ENCODE measurements at regions not wholly inside any gene's neighbourhood (a gene's known extent, or its start where the extent isn't known, plus 50 kb on each side); places are given as distances from the start of the nearest gene placed in this dataset.
"Not testable (repeated sequence)": the region's sequence is repeated elsewhere in the genome, so short reads cannot be mapped to it uniquely, and the experiment has no call there.

GRCh38 chr20:30621346-30621745 lies 636.1 kb upstream of the DEFB115 start:
- not testable (repeated sequence) for H3K4me3 Mint-ChIP-seq; ATAC-seq (replicated peaks); DNase-seq; H3K36me3 Mint-ChIP-seq; H3K27ac Mint-ChIP-seq; H3K27me3 Mint-ChIP-seq; H3K4me1 Mint-ChIP-seq
- H3K9me3 Mint-ChIP-seq: peaks cover 10% of the 10 kb centered on the region in 2 donors

GRCh38 chr20:30624310-30624709 lies 633.2 kb upstream of the DEFB115 start:
- not testable (repeated sequence) for DNase-seq; H3K4me3 Mint-ChIP-seq; ATAC-seq (replicated peaks); H3K27me3 Mint-ChIP-seq; H3K36me3 Mint-ChIP-seq; H3K4me1 Mint-ChIP-seq; H3K27ac Mint-ChIP-seq
- H3K9me3 Mint-ChIP-seq: peaks cover 6 to 17% of the 10 kb centered on the region in 2 donors

- H3K4me3 Mint-ChIP-seq; H3K4me1 Mint-ChIP-seq; H3K36me3 Mint-ChIP-seq; ATAC-seq (replicated peaks); DNase-seq; H3K27ac Mint-ChIP-seq; H3K27me3 Mint-ChIP-seq: not testable (repeated sequence)
- H3K9me3 Mint-ChIP-seq: peaks cover 15 to 26% of the 10 kb centered on the region in 2 donors
Observed at GRCh38 chr20:30629376-30629775, 628.1 kb upstream of the DEFB115 start.

DNA sequence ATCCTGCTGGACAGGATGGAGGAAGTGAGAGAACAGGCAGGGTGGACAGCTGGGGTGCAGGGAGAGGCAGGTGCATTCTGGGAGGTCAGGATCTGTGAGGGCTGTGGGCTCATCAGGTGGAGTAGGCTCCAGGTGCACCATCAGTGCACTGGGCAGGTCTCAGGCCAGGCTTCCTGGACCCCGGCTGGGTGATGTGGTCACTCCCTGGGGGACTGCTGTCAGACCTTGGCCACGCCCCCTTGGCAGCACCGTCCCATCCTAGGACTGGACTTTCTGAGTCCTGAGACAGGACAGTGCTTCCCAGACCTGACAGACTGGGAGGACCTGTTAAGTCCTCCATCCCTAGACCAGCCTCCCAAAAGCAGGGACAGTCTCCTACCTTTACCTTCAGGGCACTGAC lies 626.7 kb upstream of the DEFB115 start:
- Mint-ChIP-seq H3K4me1 (no peaks in the 10 kb centered on the region), H3K27ac (no peak overlapping the region), H3K4me3 (no peak overlapping the region), H3K27me3 (no peaks in the 10 kb centered on the region), H3K36me3 (no peaks in the 10 kb centered on the region), H3K9me3 (peaks cover 15 to 23% of the 10 kb centered on the region in 2 donors)
- ATAC-seq (replicated peaks) (no peak), DNase-seq (no peak)

GRCh38 chr20:30631261-30631789 lies 626.1 kb upstream of the DEFB115 start:
- H3K27me3 Mint-ChIP-seq; ATAC-seq (replicated peaks); H3K4me1 Mint-ChIP-seq; DNase-seq; H3K4me3 Mint-ChIP-seq; H3K36me3 Mint-ChIP-seq; H3K27ac Mint-ChIP-seq: not testable (repeated sequence)
- peaks cover 14 to 18% of the 10 kb centered on the region in 2 donors for H3K9me3 Mint-ChIP-seq

DNA sequence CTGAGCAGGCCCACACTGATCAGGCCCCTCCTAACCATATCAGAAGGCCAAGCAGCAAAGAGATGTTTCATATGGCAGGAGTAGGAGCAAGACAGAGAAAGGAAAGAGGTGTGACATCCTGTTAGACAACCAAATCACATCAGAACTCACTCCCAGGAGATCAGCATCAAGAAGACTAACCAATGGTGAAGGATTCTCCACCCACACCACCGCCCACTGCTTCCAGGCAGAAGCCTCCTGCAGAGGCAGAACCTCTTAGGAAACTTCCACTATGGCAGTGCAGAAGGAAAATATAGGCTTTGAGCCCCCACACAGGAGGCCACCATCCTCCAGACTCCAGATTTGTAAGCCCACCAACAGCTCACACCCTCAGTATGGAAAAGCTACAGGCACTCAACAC lies 624.7 kb upstream of the DEFB115 start:
- not testable (repeated sequence) for DNase-seq; H3K4me1 Mint-ChIP-seq; H3K36me3 Mint-ChIP-seq; H3K27me3 Mint-ChIP-seq; ATAC-seq (replicated peaks); H3K27ac Mint-ChIP-seq; H3K4me3 Mint-ChIP-seq
- H3K9me3 Mint-ChIP-seq: peaks cover 10 to 13% of the 10 kb centered on the region in 2 donors

GRCh38 chr20:30641522-30641921 lies 615.9 kb upstream of the DEFB115 start:
- H3K36me3 Mint-ChIP-seq; H3K4me1 Mint-ChIP-seq; H3K4me3 Mint-ChIP-seq; DNase-seq; H3K27ac Mint-ChIP-seq; H3K27me3 Mint-ChIP-seq; ATAC-seq (replicated peaks); H3K9me3 Mint-ChIP-seq: not testable (repeated sequence)

GRCh38 chr20:30660982-30661381 lies 596.5 kb upstream of the DEFB115 start:
- H3K4me1 Mint-ChIP-seq: not testable (repeated sequence)

DNA sequence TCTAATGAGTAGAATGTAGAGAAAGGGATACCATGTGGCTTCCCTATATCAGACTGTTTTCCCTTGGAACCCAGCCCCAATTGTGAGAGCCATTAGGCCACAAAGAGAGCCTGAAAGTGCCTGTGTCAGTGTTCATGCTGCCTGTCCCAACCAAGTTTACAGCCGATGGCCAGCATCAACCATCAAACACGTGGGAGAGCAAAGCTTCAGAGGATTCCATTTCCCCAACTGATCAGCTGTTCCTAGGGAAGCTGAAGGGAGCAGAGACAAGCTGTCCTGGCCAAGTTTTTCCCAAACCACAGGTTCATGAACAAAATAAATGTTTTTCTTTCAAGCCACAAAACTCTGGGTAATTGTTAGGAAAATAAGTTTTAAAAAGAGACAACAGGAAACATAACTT lies 589.0 kb upstream of the DEFB115 start:
- H3K36me3 Mint-ChIP-seq; H3K4me3 Mint-ChIP-seq; H3K27me3 Mint-ChIP-seq; H3K27ac Mint-ChIP-seq; H3K9me3 Mint-ChIP-seq; H3K4me1 Mint-ChIP-seq; ATAC-seq (replicated peaks); DNase-seq: not testable (repeated sequence)

More at GRCh38 chr20:30660982-30661381, 596.5 kb upstream of the DEFB115 start:
- H3K4me3 Mint-ChIP-seq; H3K27me3 Mint-ChIP-seq; DNase-seq; H3K36me3 Mint-ChIP-seq; H3K9me3 Mint-ChIP-seq; H3K27ac Mint-ChIP-seq; ATAC-seq (replicated peaks): not testable (repeated sequence)

DNA sequence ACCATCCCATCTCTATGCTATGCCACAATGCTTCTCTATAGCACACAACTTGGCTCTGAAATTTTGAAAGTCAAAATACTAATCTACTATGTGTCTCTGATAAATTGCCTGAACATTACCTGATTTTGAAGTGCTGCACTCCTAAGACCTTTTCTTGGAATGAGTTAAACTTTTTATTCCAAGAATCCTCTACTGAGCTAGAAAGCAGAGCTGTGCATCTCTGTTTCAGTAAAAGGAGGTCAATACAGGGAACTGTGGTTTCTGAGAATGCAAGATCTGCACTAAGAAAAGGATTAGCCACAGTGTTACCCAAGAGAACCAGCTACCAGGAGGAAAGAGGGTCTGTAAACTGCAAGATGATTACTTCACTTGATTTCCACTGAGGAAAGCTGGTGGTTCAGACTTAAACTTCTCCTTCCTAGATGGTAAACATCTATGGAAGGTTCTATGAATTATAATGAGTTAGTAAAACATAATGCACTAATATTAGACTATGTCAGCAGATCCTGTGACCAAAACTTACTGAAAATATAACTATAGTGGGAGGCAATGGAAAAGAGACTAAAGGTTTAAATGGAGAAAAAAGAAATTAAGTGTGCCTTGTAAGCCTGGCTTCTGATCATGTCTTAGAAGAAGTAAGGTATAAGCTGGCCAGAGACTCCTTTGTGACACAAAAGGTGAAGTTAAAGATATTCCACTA lies 588.0 kb upstream of the DEFB115 start:
- DNase-seq; H3K4me3 Mint-ChIP-seq; H3K4me1 Mint-ChIP-seq; H3K36me3 Mint-ChIP-seq; H3K27me3 Mint-ChIP-seq; ATAC-seq (replicated peaks); H3K27ac Mint-ChIP-seq; H3K9me3 Mint-ChIP-seq: not testable (repeated sequence)

GRCh38 chr20:30671120-30671519 lies 586.3 kb upstream of the DEFB115 start:
- H3K4me3 Mint-ChIP-seq; H3K4me1 Mint-ChIP-seq; H3K36me3 Mint-ChIP-seq; H3K27me3 Mint-ChIP-seq; DNase-seq; H3K27ac Mint-ChIP-seq; ATAC-seq (replicated peaks); H3K9me3 Mint-ChIP-seq: not testable (repeated sequence)

DNA sequence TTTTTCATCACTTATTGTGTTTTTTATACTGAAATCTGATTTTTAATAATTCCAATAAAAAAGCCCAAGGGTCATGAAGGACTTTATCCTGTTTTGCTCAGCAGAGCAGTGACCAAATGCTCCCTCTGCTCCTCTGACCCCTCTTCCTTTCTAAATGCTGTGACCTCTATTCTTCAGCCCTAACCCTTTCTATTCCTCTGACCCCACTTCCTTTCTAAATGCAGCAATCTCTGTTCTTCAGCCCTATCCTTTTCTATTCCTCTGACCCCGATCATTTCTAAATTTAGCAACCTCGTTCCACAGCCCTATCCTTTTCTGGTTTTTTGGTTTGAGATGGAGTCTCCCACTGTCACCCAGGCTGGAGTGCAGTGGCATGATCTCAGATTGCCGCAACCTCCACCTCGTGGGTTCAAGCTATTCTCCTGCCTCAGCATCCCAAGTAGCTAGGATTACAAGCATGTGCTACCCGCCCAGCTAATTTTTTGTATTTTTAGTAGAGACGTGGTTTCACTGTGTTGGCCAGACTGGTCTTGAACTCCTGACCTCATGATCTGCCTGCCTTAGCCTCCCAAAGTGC lies 581.4 kb upstream of the DEFB115 start:
- not testable (repeated sequence) for ATAC-seq (replicated peaks); H3K4me3 Mint-ChIP-seq

DNA sequence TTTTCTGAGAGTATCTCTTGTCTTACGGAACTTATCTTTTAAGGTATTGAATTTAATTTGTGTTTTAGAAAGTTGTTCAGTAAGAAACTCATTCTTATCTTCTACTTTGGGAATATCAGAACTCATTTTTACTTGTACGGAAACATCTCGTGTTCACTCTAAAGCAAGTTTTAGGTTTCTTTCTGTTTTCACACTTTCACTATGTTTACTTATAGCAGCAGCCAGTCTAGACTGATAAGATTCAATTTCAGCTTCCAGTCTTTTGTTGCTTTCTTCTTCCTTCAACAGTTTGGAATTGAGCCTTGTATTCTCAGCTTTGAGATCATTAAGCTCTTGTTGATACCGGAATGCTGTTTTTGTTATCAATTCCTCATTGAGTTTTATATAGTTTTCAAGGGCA lies 575.2 kb upstream of the DEFB115 start:
- H3K36me3 Mint-ChIP-seq; ATAC-seq (replicated peaks); H3K4me3 Mint-ChIP-seq; H3K9me3 Mint-ChIP-seq; DNase-seq; H3K27ac Mint-ChIP-seq; H3K27me3 Mint-ChIP-seq; H3K4me1 Mint-ChIP-seq: not testable (repeated sequence)

More for the DNA sequence above, 581.4 kb upstream of the DEFB115 start:
- H3K27ac Mint-ChIP-seq, H3K36me3 Mint-ChIP-seq, DNase-seq, H3K9me3 Mint-ChIP-seq, H3K27me3 Mint-ChIP-seq, H3K4me1 Mint-ChIP-seq: not testable (repeated sequence)

GRCh38 chr20:30712861-30713260 lies 544.6 kb upstream of the DEFB115 start:
- not testable (repeated sequence) for ATAC-seq (replicated peaks); H3K4me3 Mint-ChIP-seq; H3K36me3 Mint-ChIP-seq; DNase-seq; H3K9me3 Mint-ChIP-seq; H3K4me1 Mint-ChIP-seq; H3K27ac Mint-ChIP-seq; H3K27me3 Mint-ChIP-seq

Data from stimulated activated naive B cell treated with anti-CD40 and anti-IgM and Interleukin-4, amounts not matched to agents 10 μg/mL and 1 μg/mL and 100 μg/mL, for 72 hours (primary cell).